ENCODE measurements at regions not wholly inside any gene's neighbourhood (a gene's known extent, or its start where the extent isn't known, plus 50 kb on each side); places are given as distances from the start of the nearest gene placed in this dataset.
"Not testable (repeated sequence)": the region's sequence is repeated elsewhere in the genome, so short reads cannot be mapped to it uniquely, and the experiment has no call there.

GRCh38 chr10:9851808-9852207, 1165.9 kb upstream of the CELF2 start (continued):
- TF ChIP-seq ZFP36 (IDR thresholded peaks at IDR 0.05; ENCODE audit: borderline replicate concordance, partially characterized antibody) (no peak), NR3C1 (IDR thresholded peaks at IDR 0.05) (no peak), GATA3 (IDR thresholded peaks at IDR 0.05; ENCODE audit: borderline replicate concordance) (no peak), KDM1A (IDR thresholded peaks at IDR 0.05; ENCODE audit: low read depth) (no peak), CHD4 (IDR thresholded peaks at IDR 0.05; ENCODE audit: borderline replicate concordance) (no peak), ZSCAN20 (CRISPR knock-in tag; IDR thresholded peaks at IDR 0.05) (no peak), CBX2 (IDR thresholded peaks at IDR 0.05; ENCODE audit: borderline replicate concordance, low read depth) (no peak)
- TF ChIP-seq, protein P1, sequence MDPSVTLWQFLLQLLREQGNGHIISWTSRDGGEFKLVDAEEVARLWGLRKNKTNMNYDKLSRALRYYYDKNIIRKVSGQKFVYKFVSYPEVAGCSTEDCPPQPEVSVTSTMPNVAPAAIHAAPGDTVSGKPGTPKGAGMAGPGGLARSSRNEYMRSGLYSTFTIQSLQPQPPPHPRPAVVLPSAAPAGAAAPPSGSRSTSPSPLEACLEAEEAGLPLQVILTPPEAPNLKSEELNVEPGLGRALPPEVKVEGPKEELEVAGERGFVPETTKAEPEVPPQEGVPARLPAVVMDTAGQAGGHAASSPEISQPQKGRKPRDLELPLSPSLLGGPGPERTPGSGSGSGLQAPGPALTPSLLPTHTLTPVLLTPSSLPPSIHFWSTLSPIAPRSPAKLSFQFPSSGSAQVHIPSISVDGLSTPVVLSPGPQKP (IDR thresholded peaks at IDR 0.05; ENCODE audit: low read depth, low read length), result no peak

- FAIRE-seq (no peak), ATAC-seq (no peak), DNase-seq (ENCODE audit: low read depth in 1 of 2, low spot score in 1 of 2) (no peak)
- TF ChIP-seq GATA3 (IDR thresholded peaks at IDR 0.05; ENCODE audit: borderline replicate concordance) (no peak), NR3C1 (IDR thresholded peaks at IDR 0.05) (no peak), MAFK (IDR thresholded peaks at IDR 0.05; ENCODE audit: partially characterized antibody) (no peak), BHLHE40 (IDR thresholded peaks at IDR 0.05; ENCODE audit: low read depth, low read length) (no peak), SMC3 (IDR thresholded peaks at IDR 0.05) (no peak), JUNB (IDR thresholded peaks at IDR 0.05) (no peak), EHF (CRISPR knock-in tag; IDR thresholded peaks at IDR 0.05) (no peak), ZSCAN20 (CRISPR knock-in tag; IDR thresholded peaks at IDR 0.05) (no peak), ZNF302 (CRISPR knock-in tag; IDR thresholded peaks at IDR 0.05) (no peak), FOSB (CRISPR knock-in tag; IDR thresholded peaks at IDR 0.05) (no peak), PHF8 (IDR thresholded peaks at IDR 0.05; ENCODE audit: borderline replicate concordance, low read depth) (no peak)
- TF ChIP-seq, protein P1 (IDR thresholded peaks at IDR 0.05; ENCODE audit: low read depth, low read length), result no peak
- H3K4me1 ChIP-seq, result no peaks in the 10 kb centered on the region
- no peak overlapping the region for H3K4me2 ChIP-seq
- POLR2A ChIA-PET, result no interaction called here
- H3K27ac ChIP-seq, result no peak overlapping the region
- H3K9me3 ChIP-seq, result peaks cover 3% of the 10 kb centered on the region; the same call in 1 of the 3 replicates
- CTCF ChIA-PET, result interaction anchor here (1.6 kb wide), 1 partner anchor 11 kb away, joined by 3 read pairs; no protein-coding TSS in a partner anchor
- WGBS (ENCODE audit: missing lambda C conversion rate), result 3% methylated on average over 4 of the region's 4 CpGs
- H3K4me3 ChIP-seq, result no peak overlapping the region
Measured at GRCh38 chr10:9853405-9854355, 1164.0 kb upstream of the CELF2 start.

DNA sequence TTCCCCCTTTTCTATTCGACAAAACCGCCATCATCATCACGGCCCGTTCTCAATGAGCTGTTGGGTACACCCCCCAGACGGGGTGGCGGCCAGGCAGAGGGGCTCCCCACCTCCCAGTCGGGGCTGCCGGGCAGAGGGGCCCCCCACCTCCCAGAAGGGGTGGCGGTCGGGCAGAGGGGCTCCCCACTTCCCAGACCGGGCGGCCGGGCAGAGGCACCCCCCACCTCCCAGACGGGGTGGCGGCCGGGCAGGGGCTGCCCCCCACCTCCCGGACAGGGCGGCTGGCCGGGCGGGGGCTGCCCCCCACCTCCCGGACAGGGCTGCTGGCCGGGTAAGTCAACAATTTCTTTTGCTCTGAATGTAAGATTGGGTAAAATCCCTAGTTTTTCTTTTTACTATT, 1162.2 kb upstream of the CELF2 start:
- H3K4me2 ChIP-seq; POLR2A ChIA-PET; ATAC-seq; DNase-seq (ENCODE audit: low read depth in 1 of 2, low spot score in 1 of 2); H3K4me1 ChIP-seq; FAIRE-seq; H3K27ac ChIP-seq; H3K9me3 ChIP-seq; H3K4me3 ChIP-seq: not testable (repeated sequence)
- 34% methylated on average over 12 of the region's 22 CpGs for WGBS (ENCODE audit: missing lambda C conversion rate)
- CTCF ChIA-PET, result interaction anchor here (1.3 kb wide), 1 partner anchor 32 kb away, joined by 4 read pairs; no protein-coding TSS in a partner anchor

GRCh38 chr10:9858816-9859215, 1158.9 kb upstream of the CELF2 start:
- Histone ChIP-seq H3K9me3 (0 out of 3 replicates have a peak, but pooled peaks cover 3% of the 10 kb centered on the region), H3K4me1 (no peaks in the 10 kb centered on the region), H3K4me3 (no peak overlapping the region), H3K4me2 (no peak overlapping the region), H3K27ac (no peak overlapping the region)
- ChIA-PET POLR2A (no interaction called here), CTCF (no interaction called here)
- TF ChIP-seq, protein P2, sequence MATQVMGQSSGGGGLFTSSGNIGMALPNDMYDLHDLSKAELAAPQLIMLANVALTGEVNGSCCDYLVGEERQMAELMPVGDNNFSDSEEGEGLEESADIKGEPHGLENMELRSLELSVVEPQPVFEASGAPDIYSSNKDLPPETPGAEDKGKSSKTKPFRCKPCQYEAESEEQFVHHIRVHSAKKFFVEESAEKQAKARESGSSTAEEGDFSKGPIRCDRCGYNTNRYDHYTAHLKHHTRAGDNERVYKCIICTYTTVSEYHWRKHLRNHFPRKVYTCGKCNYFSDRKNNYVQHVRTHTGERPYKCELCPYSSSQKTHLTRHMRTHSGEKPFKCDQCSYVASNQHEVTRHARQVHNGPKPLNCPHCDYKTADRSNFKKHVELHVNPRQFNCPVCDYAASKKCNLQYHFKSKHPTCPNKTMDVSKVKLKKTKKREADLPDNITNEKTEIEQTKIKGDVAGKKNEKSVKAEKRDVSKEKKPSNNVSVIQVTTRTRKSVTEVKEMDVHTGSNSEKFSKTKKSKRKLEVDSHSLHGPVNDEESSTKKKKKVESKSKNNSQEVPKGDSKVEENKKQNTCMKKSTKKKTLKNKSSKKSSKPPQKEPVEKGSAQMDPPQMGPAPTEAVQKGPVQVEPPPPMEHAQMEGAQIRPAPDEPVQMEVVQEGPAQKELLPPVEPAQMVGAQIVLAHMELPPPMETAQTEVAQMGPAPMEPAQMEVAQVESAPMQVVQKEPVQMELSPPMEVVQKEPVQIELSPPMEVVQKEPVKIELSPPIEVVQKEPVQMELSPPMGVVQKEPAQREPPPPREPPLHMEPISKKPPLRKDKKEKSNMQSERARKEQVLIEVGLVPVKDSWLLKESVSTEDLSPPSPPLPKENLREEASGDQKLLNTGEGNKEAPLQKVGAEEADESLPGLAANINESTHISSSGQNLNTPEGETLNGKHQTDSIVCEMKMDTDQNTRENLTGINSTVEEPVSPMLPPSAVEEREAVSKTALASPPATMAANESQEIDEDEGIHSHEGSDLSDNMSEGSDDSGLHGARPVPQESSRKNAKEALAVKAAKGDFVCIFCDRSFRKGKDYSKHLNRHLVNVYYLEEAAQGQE (IDR thresholded peaks at IDR 0.05), result no peak
- no peak for TF ChIP-seq RFX5 (IDR thresholded peaks at IDR 0.05)
- TF ChIP-seq TFCP2L1 (CRISPR knock-in tag; IDR thresholded peaks at IDR 0.05), result no peak
- TF ChIP-seq MYC (IDR thresholded peaks at IDR 0.05; ENCODE audit: borderline replicate concordance, low read length), result no peak
- TF ChIP-seq HOXB5 (CRISPR knock-in tag; IDR thresholded peaks at IDR 0.05), result no peak
- ATAC-seq (no peak), DNase-seq (ENCODE audit: low read depth in 1 of 2, low spot score in 1 of 2) (no peak), FAIRE-seq (no peak)
